Brain microvascular endothelial cell (primary cell): ENCODE measurements at regions not wholly inside any gene's neighbourhood (a gene's known extent, or its start where the extent isn't known, plus 50 kb on each side); places are given as distances from the start of the nearest gene placed in this dataset.
"Not testable (repeated sequence)": the region's sequence is repeated elsewhere in the genome, so short reads cannot be mapped to it uniquely, and the experiment has no call there.

Experiments used
- DNase-seq: peaks from one replicate; pipeline ENCODE4 v3.0.0-alpha.2; 2020
- H3K27ac ChIP-seq: fragments of 250-450 bp; sonication (Bioruptor Pico); 2 replicates; pipeline ENCODE4 v1.5.1; 2020; ENCODE audit warnings: mild to moderate bottlenecking, moderate library complexity
- H3K27me3 ChIP-seq: fragments of 250-450 bp; sonication (Bioruptor Pico); replicated peaks from 2 replicates; pipeline ENCODE4 v1.5.1; 2020; ENCODE audit warnings: mild to moderate bottlenecking
- H3K36me3 ChIP-seq: fragments of 250-450 bp; sonication (Bioruptor Pico); replicated peaks from 2 replicates; pipeline ENCODE4 v1.5.1; 2020; ENCODE audit warnings: mild to moderate bottlenecking
- H3K4me3 ChIP-seq: 2 replicates; pipeline ENCODE4 v1.5.1; 2011; ENCODE audit warnings: low read depth, mild to moderate bottlenecking, control low read depth, low read length, moderate library complexity
- in situ Hi-C: cut with HindIII; loops from 2 replicates; pipeline ENCODE4 v1.10.0; 2017; ENCODE audit warnings: low sequenced_read_pairs, low pct_ligation_motif_present
- TF ChIP-seq, protein P1 (sequence below): IDR thresholded peaks from 2 replicates; pipeline ENCODE4 v1.5.1; 2011; ENCODE audit warnings: low read depth, mild to moderate bottlenecking, moderate library complexity, low read length, control low read depth, inconsistent platforms; ENCODE audit errors: missing control alignments

DNA sequence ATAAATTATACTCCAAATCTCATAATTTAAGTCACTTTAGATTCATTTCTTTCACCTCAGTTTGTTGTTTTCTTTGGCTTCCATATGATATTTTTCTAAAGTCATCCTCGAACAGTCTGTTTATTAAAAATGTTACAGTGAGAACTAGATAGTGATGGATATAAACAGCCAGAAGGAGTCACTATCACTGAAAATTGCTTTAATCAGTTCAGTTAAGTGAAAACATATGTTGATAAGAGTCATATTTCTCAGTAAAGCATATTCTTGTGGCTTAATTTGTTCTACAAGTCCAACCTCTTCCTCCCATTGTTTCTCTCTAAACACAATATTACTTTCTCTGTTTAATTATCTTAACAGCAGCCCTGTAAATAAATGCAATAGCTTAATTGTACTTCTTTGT lies 427.5 kb upstream of the ALCAM start:
- Histone ChIP-seq H3K27ac (no peak overlapping the region), H3K4me3 (no peak overlapping the region), H3K36me3 (no peaks in the 10 kb centered on the region), H3K27me3 (no peaks in the 10 kb centered on the region)
- in situ Hi-C loops, result no loop called here
- DNase-seq, result no peak
- TF ChIP-seq, protein P1, sequence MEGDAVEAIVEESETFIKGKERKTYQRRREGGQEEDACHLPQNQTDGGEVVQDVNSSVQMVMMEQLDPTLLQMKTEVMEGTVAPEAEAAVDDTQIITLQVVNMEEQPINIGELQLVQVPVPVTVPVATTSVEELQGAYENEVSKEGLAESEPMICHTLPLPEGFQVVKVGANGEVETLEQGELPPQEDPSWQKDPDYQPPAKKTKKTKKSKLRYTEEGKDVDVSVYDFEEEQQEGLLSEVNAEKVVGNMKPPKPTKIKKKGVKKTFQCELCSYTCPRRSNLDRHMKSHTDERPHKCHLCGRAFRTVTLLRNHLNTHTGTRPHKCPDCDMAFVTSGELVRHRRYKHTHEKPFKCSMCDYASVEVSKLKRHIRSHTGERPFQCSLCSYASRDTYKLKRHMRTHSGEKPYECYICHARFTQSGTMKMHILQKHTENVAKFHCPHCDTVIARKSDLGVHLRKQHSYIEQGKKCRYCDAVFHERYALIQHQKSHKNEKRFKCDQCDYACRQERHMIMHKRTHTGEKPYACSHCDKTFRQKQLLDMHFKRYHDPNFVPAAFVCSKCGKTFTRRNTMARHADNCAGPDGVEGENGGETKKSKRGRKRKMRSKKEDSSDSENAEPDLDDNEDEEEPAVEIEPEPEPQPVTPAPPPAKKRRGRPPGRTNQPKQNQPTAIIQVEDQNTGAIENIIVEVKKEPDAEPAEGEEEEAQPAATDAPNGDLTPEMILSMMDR, result no peak

DNA sequence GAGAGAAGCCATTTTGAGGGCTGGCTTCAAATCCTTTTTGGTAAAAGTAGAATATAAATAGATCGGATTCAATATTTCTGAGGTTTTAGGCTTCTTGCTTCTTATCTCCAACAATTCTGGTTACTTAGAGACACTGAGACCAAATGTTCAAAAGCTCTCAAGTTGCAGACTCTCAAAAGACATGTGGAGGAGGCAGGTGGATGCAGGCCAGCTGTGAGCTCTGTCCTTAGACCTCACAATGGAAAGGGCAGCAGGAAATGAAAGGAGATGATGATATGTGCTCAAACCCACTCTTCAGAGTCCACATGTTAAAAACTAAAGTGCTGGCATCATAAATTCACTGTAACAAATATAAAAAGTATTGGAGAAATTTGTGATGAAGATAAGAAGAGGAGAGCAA lies 424.9 kb upstream of the ALCAM start:
- H3K27ac ChIP-seq, result no peak overlapping the region
- in situ Hi-C loops, result no loop called here

DNA sequence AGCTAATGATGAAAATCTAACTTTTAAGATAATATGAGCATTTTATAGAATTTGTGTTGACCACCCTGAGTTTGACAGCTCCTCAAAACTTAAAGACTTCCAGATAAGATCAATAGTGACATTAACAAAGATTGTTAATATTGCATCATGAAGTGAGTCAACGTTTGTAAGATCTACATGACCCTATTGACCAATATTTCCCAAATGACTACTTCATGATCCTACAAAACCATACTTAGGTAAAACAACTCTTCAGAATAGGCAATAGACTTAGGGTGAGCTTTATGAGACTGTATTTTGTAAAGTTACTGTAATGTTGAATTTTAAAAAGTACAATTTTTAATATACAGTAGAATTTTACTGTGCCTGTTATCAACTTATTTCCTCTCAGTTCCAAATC lies 422.7 kb upstream of the ALCAM start:
- Histone ChIP-seq H3K27ac (no peak overlapping the region), H3K27me3 (no peaks in the 10 kb centered on the region), H3K4me3 (no peak overlapping the region), H3K36me3 (no peaks in the 10 kb centered on the region)
- in situ Hi-C loops, result no loop called here
- TF ChIP-seq, protein P1, result no peak
- no peak for DNase-seq

More for the DNA sequence above, 424.9 kb upstream of the ALCAM start:
- Histone ChIP-seq H3K36me3 (no peaks in the 10 kb centered on the region), H3K4me3 (no peak overlapping the region), H3K27me3 (no peaks in the 10 kb centered on the region)
- DNase-seq, result no peak
- TF ChIP-seq, protein P1, result no peak

DNA sequence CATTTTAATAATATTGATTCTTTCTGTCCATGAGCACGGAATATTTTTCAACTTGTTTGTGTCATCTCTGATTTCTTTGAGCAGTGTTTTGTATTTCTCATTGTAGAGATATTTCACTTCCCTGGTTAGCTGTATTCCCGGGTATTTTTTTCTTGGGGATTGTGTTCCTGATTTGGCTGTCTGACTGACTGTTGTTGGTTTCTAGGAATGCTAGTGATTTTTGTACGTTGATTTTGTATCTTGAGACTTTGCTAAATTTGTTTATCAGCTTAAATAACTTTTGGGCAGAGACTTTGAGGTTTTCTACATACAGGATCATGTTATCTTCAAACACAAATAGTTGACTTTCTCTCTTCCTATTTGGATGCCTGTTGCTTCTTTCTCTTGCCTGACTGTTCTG lies 418.8 kb upstream of the ALCAM start:
- no peaks in the 10 kb centered on the region for H3K36me3 ChIP-seq
- DNase-seq, result peak; percentile 14
- TF ChIP-seq, protein P1, result no peak
- H3K27me3 ChIP-seq, result no peaks in the 10 kb centered on the region
- in situ Hi-C loops, result no loop called here
- H3K27ac ChIP-seq, result no peak overlapping the region
- H3K4me3 ChIP-seq, result no peak overlapping the region

DNA sequence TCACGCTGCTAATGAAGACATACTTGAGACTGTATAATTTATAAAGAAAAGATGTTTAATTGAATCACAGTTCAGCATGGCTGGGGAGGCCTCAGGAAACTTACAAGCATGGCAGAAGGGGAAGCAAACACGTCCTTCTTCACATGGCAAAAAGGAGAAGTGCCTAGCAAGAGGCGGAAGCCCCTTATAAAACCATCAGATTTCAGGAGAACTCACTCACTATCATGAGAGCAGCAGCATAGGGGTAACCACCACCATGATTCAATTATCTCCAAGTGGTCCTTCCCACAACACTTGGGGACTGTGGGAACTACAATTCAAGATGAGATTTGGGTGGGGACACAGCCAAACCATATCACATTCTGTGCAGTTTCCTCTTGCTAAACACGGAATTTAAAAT lies 416.9 kb upstream of the ALCAM start:
- H3K36me3 ChIP-seq, H3K27me3 ChIP-seq, H3K27ac ChIP-seq, DNase-seq, in situ Hi-C loops, H3K4me3 ChIP-seq: not testable (repeated sequence)

DNA sequence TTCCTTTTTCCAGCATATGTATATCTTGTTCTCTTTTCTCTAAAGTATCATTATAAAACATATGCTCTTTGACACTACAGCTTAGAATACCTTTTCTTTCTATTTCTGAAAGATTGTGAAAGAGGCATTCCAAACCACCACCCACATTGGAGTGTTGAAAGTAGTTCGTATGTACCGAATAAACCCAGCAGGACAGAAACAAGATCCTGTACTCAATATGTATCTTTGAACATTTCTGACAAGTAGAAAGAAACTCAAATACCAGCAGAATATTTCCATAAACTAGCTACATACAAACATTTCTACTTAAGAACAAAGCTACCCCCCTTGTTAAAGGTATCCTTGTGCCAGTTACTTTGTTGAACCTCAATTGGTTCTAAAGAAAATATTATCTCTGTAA lies 415.3 kb upstream of the ALCAM start:
- in situ Hi-C loops, result no loop called here
- TF ChIP-seq, protein P1, result no peak
- peak; percentile 18 for DNase-seq
- Histone ChIP-seq H3K27me3 (no peaks in the 10 kb centered on the region), H3K27ac (no peak overlapping the region), H3K4me3 (no peak overlapping the region), H3K36me3 (no peaks in the 10 kb centered on the region)
